Stimulated activated CD4-positive, alpha-beta T cell treated with anti-CD3 and anti-CD28 coated beads, Interleukin-2, amount 100 ng/mL, for 48 hours (primary cell): ENCODE measurements at regions not wholly inside any gene's neighbourhood (a gene's known extent, or its start where the extent isn't known, plus 50 kb on each side); places are given as distances from the start of the nearest gene placed in this dataset.
"Not testable (repeated sequence)": the region's sequence is repeated elsewhere in the genome, so short reads cannot be mapped to it uniquely, and the experiment has no call there.

Experiments
- DNase-seq, 2 donors: peaks; one replicate each; pipeline ENCODE4 v3.0.0-alpha.2; 2020

DNA sequence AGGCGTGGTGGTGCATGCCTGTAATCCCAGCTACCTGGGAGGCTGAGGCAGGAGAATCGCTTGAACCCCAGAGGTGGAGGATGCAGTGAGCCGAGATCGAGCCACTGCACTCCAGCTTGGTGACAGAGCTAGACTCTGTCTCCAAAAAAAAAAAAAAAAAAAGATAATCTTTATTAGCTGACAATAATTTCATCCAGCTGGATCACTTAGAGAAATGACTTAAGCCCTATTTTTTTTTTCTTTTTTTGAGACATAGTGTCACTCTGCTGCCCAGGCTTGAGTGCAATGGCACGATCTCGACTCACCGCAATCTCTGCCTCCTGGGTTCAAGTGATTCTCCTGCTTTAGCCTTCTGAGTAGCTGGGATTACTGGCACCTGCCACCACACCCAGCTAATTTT lies 51.6 kb upstream of the MAP4K4 start:
- not testable (repeated sequence) for DNase-seq

DNA sequence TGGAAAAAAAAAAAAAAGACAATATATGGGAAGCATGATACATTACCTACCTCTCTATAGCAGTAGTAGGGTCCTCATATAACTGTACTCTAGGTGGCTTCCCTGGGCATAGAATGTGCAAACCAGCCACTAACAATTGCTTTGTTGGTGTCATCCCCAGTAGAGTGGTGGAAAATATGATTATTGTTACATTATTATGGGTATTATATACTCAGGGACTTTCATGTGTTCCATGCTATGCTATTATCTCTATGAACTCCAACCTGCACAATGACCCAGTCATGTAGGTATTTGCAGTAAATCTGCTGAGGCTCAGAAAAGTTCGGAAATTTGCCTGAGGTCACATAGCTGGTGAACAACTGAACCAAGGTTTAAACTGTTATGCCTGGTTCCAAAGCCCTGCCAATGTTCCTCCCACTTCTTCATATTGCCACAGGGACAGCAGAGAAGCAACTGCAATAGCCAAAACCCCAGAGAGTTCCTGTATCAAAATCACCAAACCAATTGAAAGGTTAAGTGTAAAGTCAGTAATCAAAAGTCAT lies 52.6 kb upstream of the MAP4K4 start:
- no peak for DNase-seq

GRCh38 chr2:101643004-101643524 lies 54.4 kb upstream of the MAP4K4 start:
- DNase-seq: no peak

GRCh38 chr2:101638817-101639605 lies 58.5 kb upstream of the MAP4K4 start:
- DNase-seq: no peak

- no peak for DNase-seq
These were observed 59.3 kb upstream of the MAP4K4 start for GRCh38 chr2:101638181-101638711.

DNA sequence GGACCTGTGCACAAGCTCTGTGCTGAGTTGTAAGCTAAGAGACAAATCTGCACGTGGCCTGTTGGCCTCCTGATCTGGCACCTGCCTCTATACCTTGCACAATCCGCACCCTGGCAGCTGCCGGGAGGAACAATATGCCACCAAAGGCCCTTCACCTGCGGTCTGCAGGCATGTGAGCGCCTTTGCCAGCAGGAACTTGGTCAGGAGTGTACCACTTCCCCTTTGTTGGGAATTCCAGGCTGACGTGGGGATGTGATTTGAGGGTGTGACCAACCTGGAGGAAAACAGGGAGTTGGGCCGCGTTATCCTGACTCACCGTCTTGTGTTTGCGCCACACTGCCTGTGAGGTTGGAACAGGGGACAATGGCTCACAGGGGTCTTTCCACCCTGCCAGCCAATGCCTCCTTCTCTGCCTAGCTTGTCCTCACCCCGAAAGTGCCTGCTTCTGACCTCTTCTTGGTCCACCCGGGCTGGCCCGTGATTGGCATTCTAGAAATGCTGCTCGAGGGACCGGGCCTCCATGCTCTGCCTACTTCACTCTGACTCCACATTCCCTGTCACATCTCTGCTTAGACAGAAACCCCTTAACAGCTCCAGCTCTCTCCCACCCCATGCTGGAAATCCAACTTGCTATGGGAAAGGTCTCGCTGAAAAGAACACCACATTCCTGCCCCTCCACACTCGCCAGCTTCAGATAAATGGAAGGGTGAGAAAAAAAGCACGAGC lies 67.1 kb upstream of the MAP4K4 start:
- no peak for DNase-seq

- no peak for DNase-seq
These were observed 69.5 kb upstream of the MAP4K4 start for GRCh38 chr2:101628030-101628392.

GRCh38 chr2:101627285-101628029 lies 70.0 kb upstream of the MAP4K4 start:
- DNase-seq: no peak

DNA sequence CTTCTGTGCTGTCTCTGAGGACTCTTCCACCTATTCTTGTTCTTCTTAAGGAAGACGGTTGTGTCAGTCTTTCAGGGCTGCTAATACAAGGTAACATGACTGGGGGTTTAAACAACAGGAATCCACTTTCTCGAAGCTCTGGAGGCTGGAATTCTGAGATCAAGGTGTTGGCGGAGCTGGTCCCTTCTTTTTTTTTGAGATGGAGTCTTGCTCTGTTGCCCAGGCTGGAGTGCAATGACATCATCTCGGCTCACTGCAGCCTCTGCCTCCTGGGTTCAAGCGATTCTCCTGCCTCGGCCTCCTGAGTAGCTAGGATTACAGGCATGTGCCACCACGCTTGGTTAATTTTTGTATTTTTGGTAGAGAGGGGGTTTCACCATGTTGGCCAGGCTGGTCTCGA lies 71.7 kb upstream of the MAP4K4 start:
- not testable (repeated sequence) for DNase-seq

DNA sequence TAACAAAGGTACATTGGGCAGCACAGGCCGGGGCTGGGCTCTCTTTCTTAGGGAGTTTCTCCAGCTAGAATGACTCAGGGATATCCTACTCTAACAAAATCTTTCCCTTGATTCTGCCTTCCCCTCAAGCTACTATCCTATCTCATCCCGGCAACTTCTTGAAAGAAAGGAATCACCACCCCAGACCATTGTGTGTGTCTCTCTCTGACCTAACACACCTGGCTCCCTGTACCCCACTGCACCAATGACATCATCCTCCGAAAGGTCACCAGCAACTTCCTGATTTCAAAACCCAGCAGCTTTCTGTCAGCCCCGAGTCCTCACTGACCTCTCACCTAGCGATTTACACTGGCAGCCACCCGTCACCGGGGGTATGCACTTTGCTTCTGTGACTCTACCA lies 72.1 kb upstream of the MAP4K4 start:
- DNase-seq: no peak

DNA sequence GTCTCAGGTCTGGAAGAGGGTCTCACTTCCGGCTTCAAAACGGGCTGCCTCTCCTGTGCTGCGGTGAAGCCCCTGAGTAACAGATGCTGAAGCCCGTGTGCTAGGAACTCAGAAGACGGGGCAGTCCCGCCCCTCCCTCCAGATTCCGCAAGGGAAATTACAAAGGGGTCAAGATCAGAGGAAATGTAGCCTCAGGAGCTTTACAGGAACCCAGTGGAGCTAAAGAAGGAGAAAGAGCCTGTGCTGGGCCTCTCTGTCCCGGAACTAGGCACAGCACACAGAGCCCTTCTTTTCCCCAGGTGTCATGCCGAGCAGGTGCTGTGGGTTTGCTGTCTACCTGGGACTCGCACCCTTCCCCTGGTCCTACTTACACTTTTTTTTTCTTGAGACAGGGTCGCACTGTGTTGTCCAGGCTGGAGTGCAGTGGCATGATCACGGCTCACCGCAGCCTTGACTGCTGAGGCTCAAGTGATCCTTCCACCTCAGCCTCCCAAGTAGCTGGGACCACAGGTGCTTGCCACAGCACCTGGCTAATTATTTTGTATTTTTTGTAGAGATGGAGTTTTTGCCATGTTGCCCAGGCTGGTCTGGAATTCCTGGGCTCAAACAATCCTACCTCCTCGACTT lies 72.7 kb upstream of the MAP4K4 start:
- no peak for DNase-seq

DNA sequence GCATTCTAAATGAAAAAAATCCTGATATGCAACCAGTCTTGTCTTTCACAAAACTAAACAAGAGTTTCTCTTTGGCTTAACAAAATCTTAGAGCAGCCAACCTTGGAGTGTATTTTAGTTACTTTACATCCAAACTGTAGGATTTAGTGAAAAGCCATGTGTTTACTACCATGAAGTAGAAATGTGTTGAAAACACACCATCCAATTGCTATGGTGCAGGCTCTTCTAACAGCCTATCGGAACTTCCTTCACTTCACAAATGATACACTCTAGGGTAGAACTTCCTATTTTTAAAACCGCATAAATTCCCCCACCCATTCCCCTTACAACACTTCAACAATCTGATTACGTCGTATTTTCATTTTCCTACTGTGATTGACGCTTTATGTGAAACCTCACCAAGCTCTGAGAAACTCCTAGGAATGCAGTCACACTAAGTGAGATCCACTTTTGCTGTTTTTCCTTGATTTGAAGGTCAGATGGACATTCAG lies 74.4 kb upstream of the MAP4K4 start:
- no peak for DNase-seq

- DNase-seq: peak in 1 of 2 donors; percentile 8
These were observed 75.1 kb upstream of the MAP4K4 start for GRCh38 chr2:101622210-101623030.

DNA sequence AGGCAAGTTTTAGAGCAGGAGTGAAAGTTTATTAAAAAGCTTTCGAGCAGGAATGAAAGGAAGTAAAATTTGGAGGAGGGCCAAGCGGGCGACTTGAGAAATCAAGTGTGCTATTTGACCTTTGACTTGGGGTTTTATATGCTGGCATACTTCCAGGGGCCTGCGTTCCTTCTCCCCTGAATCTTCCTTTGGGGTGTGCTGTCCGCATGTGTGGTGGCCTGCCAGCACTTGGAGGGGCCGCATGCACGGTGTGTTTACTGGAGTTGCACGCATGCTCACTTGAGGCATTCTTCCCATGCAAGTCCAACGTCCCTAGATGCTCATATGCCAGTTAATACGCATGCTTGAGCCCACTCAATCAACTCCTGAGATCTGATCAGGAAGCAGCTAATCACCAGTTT lies 78.3 kb upstream of the MAP4K4 start:
- no peak for DNase-seq

GRCh38 chr2:101617796-101618195 lies 79.7 kb upstream of the MAP4K4 start:
- no peak for DNase-seq

- DNase-seq: no peak
These were observed 80.3 kb upstream of the MAP4K4 start for GRCh38 chr2:101617188-101617587.

DNA sequence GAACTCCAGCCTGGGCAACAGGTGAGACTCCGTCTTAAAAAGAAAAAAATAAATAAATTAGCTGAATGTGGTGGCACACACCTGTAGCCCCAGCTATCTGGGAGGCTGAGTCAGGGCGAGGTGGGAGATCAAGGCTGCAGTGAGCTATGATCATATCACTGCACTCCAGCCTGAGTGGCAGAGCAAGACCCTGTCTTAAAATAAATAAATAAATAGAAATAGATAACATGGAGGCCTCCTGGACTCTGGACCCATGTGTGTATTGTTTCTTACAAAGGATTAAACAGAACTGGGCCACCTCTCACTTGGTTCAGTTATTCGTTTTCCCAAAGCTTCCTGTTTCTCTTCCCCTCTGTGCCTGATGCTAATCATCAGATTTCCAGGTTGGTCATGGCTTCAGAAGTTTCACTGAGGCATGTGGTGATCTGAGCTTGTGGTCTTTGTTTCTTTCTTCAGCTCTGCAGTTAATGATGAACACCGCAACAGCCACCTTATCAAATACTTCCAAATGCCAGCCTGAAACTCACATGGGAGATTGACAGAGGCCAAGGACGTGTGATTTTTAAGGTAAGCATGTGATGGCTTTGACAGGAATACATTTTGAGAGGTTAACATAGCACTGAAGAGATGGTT lies 83.3 kb upstream of the MAP4K4 start:
- DNase-seq: no peak

GRCh38 chr2:101613056-101613704 lies 84.3 kb upstream of the MAP4K4 start:
- no peak for DNase-seq

- no peak for DNase-seq
These were observed 85.5 kb upstream of the MAP4K4 start for GRCh38 chr2:101612019-101612418.

DNA sequence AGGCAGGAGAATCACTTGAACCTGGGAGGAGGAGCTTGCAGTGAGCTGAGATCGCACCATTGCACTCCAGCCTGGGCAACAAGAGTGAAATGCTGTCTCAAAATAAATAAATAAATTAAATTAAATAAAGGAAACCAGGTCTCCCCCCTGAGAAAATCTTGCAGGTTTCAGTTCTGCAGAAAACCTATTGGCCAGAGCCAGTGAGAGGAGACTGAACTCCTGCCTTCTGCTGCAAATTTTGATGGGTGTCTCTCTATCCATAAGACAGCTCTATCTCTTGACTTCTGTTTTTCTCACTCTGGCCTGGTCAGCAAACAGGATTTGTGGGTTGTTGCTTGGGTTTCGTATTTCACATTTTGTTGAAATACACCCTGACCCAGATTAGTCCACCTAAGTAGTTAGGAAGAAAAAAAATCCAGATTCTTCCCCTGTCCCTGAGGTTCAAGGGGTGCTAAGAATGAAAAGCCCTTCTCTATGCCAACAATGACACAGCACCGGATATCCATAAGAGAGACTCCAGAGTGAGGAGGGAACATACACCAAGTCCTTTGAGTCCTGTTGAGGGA lies 86.7 kb upstream of the MAP4K4 start:
- no peak for DNase-seq
